Umbilical cord (tissue), 1 donor: ENCODE measurements at regions not wholly inside any gene's neighbourhood (a gene's known extent, or its start where the extent isn't known, plus 50 kb on each side); places are given as distances from the start of the nearest gene placed in this dataset.

Source experiments
- DNase-seq: peaks from one replicate; pipeline ENCODE4 v3.0.0-alpha.2; 2015; ENCODE audit warnings: low spot score

DNA sequence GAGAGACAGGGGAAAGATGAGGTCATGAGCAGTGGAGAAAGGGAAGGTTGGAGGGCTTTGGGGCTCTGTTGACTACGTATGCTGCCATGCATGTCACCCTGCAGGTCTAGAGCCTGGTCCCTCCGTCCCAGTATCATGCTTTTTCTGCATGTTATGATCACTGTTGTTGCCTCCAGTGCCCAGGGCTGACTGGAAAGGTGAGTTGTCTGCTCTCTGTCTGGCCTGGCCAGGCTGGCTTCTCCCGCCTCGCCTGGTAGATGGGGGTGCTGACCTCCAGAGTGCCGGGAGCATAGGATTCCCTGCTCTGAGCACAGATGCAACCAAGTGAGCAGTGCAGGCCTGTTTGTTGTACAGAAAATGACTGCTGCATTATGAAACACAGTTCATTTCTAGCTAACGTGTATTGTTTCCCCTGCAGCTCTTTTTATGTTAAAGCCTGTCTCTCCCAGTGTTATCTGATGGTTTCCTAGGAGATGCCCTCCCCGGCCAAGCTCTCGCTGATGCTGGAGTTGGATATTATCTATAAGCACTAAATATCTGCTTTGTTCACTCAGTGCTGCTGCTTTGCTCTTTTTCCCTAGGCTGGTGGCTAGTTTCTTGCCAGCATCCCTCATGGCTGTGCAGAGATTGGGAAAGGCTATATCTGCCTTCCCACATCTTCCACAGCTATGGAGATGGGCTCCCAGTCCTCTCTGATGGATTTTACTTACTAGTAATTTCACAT, 158.2 kb downstream of the TDRD15 start:
- DNase-seq: peak; percentile 81

DNA sequence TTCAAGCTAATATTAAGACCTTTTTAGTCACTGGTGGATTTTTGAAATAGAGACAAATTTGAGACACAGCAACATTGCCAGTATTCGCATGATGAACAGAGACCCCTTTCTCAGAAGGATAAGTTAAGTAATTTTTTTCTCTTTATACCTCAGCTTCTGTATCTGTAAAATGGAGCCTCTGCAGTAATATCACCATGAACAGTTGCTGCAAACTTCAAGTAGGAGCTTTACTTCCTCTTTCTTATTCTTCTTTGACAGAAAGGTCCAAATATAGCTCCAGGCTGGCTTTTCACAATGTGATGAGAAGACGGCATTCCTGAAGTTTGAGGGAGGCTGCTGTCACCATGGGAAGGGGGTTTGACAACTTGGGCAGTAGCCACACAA, 158.7 kb downstream of the TDRD15 start:
- DNase-seq: no peak

DNA sequence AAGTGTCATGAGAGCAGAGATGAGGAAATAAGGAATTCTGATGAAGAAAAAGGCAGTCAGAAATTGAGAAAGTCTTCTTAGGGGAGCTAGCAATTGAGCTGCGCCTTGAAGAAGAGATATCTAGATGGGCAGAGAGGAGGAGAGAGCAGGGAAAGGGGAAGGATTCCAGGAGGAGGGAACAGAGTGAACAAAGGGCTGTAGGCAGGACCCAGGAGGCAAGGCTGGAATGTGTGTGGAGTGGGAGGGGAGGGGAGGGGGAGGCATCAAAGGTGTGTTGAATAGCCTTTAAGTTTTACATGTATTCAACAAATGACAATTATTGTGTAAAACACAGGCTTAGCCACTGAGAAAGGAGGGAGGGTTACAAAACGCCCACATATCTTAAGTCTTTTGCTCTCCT, 164.5 kb downstream of the TDRD15 start:
- DNase-seq: no peak

DNA sequence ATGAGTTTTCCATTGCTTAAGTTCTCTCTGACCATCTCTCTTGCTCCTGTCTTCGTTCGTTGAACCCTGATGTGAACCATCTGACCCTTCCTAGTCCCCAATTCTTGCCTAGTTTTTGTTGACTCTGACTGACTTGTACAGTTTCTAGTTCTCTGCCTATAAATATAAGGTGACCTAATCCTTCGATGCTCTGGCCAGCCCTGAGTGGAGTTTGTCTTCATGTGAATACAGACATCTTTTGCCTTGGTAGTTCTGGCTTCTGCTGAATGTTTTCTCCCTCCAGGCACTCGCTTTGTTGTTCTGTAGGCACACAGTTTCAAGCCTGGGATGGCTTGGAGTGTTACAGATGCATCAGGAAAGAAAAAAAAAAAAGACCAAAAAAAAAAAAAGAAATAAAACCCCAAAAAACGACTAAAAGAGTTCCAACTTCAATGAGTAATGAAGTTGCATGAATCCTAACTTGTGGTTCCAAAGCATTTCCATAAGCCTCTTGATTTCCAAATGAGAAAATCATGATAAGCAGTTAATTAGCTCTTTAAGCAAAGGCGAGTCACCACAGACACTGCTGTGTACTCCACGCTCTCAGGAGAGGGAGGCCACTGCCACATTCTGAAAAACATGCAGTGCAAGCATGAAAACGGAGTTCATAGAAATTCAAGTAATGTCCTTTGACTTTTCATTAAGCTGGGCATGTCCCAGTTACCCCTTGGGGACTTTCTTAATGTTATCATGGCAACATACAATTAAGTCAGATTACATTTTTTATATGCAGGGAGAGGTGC, 165.2 kb downstream of the TDRD15 start:
- DNase-seq: peak; percentile 70

DNA sequence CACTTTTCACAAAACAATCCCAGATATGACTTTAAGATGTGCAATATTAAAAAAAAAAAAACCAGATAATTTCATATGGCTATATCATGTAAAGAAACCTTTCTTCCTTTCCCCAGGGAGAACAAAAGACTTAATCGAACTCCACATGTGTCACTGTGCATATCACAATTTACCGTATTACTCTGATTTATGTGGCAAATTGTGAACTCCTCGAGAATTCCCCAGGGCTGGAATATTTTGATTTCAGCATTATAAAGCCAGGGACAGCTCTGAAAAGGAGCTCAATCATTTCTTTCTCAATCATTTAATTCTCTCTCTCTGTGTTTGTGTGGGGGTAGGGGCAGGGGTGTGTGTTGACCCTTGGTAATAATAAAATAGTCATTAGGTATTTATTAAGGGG, 165.8 kb downstream of the TDRD15 start:
- peak; percentile 22 for DNase-seq

DNA sequence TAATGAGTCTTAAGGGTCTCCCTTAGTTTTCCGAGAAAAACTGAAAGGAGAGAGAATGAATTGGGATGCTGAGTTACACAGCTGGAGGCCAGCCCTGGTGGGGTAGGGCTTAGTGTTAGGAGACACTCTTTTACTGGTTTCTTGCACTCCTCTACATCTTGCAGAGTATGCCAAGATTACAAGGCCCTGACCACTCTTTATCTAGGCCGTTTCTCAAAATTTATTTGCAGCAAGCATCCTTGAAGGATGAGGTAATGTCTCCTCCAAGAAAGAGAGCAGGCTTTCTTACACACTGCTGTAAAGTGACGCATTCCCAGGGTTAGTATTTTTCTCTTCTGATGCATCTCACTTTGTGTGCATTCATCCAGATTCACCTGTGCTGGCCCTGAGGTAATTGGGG, 166.2 kb downstream of the TDRD15 start:
- DNase-seq: peak; percentile 96

DNA sequence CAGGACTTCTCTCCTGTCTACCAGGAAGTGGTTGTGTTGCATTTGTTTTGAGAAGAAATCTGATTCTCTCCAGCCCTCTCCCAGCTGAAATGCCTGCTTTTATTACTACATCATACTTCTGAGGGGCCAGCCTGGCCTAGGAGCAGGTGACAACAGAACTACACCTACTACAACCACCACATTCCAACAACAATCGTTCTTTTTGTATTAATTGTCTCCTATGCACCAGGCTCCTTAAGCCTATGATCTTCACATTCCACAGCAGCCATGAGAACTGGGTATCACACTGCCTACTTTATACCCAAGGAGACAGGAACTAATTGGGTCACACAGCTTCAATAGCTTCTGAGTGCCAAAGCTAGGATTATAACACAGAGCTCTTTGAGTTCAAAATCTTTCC, 167.7 kb downstream of the TDRD15 start:
- DNase-seq: no peak

DNA sequence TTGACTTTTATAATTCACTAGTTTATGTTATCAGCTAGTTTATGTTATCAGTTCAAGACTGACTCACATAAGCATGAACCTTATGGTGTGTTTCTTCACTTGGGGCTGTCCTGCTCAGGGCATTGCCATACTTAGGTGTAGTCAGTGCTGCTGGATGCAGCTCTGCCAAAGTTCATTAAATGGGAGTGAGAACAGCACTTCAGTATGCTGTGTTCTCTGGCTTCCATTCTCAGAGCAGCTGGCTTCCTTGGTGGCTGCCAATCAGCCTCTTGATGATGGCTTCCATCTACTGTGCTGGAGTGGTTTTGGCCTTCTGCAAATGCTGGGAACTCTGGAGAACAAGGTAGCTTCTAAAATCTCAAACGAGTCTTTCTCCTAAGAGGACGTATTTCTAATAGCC, 170.7 kb downstream of the TDRD15 start:
- no peak for DNase-seq

DNA sequence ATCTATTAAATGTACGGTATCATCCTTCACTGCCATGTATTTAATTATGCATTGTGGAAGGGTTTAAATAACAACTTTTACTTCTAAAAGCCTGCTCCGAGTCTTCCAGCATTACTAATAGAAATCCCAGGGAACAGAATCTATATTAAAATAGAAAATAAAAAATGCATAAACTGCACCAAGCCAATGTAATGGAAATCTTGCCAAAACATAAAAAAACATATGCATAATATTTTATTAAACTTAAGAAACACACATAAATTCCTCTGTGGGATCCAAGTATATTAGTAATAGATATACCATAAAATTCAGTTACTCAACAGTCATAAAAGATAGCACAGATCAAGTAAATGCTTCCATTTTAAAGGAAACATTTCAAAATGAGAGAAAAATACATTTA, 175.6 kb downstream of the TDRD15 start:
- no peak for DNase-seq

DNA sequence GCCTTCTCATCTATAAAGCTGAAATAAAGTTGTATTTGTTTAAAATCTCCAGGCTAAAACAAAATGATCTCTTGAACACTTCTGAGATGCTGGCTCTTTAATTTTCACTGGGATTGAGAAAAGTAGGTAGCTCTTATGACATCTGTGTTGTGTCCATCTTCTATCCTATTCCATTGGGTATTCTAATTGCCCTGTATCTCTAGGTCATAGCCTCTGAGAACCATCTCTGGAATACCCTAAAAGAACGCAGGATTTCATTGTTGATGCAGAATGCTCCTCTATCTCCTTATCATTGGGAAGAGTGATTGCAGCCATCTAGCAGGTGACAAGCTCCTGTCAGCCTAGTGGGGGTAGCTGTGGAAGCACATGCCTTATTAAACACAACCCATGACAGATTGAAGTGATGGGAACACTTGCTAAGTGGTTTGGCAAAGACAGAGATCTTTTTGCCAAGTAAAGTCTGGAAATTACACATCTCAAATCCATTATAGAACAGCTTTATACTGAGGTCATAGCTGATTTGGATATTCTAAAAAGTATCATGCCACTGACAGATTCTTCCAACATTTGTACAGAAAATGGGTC, 178.2 kb downstream of the TDRD15 start:
- DNase-seq: no peak

DNA sequence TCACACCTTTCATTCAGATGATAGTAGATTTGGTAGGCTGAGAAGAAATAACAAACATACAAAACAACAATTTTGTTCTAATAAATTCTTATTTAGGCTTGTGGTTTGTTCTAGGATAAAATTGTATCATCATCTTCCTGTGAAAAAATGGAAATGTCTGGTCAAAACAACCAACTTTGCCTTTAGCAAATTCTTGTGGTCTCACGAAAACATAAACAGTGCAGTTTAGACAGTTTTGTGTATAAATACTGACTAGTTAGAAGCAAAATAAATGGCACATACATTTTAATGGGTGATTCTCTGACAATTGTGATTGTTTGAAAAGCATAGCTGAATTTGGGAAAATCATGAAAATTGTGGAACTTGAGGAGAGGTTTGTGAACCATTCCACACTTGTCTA, 180.1 kb downstream of the TDRD15 start:
- no peak for DNase-seq

DNA sequence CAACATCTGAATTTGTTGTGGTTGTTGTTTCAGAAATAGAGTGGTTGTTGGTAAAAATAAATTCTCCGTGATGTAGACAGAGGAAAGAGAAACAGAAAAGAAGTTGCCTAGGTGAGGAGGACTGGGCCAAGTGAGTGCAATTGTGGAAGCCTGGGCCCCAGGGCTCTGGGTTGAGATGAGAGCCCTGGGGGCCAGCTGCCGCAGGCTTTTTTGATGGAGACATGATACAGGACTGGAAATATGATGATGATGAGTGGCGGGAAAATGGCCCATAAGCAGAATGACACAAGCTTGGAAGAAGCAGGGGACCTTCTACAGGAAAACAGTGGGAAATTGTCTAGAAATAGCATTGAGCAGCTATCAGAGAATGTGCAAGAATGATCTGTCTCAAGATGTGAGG, 181.8 kb downstream of the TDRD15 start:
- no peak for DNase-seq

DNA sequence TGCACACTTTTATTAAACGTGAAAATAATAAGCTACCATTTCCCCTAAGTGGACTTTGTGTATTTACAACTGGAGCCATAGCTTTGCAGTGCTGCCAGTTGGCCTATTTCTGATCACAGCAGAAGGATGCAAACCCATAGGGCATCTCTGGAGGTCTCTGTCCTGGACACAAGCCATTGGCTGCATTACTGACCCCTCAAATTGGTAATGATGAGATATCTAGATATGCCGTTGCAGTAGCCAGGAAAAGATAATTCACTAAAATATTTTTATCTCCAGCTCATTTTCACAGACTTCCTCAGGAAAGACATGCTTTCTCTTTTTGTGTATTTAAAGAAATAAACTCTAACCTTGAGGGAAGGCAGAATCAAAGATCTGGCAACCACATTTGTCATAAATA, 182.5 kb downstream of the TDRD15 start:
- no peak for DNase-seq

DNA sequence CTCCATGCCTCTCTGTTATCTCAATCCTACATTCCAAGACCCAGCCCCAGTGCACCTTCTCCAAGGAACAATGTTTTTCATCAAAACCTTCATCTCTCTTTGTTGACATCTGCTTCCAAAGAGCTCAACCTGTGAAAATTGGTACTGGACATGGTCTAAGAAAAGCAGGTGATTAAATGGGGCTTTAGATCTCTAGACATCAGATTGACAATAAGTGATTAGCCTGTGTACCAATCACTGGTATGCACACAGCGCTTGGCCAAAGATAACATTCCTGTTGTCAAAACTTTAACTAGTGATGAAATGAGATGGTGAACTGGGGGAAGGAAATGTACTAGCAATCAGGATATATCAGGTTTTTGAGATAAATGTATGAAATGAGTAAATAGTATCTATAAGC, 183.3 kb downstream of the TDRD15 start:
- no peak for DNase-seq

DNA sequence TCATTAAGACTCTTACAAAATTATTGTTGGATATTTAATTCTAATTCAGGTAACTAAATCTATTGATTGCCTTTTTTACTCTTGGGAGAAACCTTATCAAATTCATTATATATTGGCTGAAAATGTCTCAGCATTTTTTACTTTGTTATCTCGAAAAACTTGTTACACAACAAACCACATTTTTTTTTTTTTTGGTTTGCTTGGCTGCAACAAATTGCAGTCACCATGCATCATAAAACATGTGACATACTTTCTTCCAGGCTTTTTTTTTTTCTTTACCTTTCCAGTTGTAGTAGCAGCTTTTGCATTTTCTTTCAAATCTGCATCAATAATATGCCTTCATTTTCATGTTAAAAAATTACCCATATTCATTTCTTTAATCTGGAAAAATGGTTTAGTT, 186.7 kb downstream of the TDRD15 start:
- no peak for DNase-seq

DNA sequence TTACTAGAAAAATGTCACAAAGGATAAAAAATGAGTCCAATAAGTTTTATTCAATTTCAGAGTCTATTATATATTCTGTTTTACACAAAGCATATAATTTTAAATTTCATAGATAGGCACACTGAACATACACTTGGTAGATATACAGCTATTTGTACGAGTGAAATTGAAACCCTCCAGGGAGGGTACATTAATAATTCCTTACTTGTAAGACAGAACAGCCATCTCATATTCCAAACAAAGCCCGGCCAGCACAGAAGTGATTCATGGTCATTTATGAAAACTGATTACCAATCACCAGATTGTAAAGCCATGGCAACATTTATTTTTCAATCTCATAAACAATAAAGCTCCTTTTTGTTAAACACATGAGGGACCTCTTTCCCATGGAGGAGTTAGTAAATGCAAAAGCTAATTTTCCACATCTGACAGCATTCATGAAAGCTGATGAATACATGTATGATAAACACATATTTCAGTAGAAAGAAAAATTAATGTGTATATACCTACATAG, 190.6 kb downstream of the TDRD15 start:
- DNase-seq: no peak

DNA sequence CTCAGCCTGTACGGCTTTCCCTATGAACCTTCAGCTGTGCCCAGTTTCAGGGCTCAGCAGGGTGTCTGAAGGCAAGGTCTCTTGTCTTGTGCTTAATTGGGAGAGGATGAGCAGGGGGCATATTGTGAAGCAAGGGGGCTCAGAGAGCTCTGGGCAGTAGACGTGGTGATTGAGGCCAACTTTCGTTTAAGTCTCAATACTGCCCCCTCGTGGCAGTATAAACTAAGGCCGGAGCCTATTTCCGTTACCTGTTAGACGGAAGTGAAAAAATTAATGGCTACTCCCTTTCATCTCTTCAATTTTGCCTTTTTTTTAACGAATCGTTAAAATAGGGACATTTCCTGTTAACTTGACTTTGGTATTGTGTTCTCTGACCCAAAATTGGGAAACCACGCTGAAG, 193.4 kb downstream of the TDRD15 start:
- peak; percentile 66 for DNase-seq

DNA sequence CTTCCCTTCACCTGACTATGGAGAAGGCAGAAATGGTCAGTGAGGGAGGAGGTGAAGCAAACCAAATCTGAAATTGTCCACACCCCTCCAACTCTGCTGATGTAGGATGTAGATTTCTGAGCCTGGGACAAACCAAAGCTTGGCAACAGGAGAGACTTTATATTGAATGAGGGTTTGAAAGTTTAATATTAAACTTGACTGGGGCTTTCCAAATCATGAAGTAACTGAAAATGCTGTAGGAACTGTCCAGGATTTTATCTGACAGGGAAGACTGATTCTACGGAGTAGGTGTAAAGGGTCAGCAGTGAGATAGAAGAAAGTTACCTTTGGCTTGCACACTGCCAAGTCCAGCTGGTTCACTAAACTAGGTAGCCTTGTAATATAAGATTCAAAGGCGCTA, 194.5 kb downstream of the TDRD15 start:
- no peak for DNase-seq

DNA sequence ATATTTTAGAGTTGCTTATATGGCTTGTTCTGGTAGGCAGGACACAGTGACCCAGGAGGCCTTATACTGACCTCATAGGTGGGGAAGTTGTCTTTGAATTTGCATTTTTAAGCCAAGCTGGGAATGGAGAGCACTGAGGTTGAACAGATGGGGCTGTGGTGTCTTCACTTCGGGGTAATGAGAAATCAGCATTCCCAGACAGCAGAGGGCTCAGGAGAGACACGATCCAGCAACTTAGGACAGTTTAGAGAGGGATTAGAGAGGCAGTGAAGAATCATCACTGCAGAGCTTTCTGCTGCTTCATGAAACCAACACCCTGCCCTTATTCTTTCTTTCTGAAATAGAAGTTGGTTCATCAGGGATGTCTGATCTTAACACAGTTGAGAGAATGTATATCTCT, 202.4 kb downstream of the TDRD15 start:
- peak; percentile 68 for DNase-seq

DNA sequence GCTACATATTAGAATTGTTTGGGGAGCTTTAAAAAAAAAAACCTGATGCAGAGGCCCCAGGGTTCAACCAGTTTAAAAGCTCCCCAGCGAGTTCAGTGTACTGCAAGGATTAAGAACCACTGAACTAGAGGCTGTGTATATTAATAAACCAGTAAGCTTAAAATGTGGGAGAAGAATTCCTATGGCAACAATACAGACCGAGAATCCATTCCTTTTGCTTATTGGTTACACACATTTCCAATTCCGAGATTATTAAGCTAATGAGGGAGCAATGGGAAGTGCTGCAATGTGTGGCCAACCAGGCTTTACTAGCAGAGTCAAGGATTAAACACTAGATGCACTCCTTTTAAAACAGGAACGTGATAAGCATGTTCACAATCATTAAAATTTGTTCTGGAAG, 204.4 kb downstream of the TDRD15 start:
- DNase-seq: no peak

DNA sequence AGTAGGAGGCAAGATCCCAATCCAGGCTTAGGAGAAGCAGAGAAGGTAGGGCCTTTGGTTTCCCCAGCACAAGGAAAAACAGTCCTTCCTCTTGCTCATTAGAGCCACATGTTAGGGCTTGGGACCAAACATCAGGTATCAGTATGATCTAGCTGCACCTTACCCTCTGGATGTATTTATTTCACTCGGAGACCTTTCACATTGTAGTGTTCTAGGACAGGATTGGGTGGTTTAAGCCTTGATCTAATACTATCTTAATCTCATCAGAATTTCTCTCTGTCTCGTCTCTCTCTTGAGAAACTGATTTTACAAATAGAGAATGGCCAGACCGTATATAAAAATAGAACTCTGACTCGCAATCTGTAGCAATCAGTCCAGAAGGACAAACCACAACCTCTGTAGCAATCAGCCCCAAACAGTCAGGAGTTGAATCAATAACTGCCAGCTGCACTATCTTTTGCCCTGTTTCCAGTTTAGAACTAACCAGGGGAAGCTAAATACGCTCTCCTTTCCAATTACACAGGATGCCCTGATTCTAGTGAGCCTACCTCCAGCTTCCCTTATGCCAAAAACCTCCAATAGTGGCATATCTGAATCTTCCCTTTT, 207.1 kb downstream of the TDRD15 start:
- DNase-seq: peak; percentile 12

DNA sequence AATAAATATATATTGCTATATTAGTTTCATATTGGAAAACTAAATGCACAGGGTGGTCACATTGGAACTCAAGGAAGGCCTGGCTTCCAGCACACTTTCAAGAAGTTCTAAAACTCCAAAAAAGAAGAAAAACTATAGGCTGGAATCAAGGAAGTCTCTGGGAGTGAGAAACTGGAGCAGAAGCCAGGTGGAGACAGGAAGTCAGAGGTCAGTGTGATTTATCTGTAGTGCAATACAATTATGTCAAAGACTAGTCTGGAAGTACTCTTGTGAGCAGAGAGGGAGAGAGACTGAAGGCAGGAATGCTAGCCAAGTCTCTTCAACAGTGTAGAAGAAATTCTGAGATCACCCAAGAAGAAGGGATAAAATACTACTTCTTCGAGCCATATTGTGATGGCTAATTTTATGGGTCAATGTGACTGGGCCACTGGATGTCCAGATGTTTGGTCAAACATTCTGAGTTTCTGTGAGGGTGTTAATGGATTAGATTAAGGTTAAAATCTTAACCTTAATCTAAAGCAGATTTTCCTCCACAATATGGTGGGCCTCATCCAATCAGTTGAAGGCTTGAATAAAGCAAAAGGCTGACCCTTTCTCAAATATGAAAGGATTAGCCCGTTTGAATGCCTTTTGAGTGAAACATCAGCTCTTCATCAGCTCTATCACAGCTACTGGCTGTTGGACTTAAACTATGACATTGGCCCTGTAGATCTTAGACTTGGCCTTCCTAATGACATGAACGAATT, 208.0 kb downstream of the TDRD15 start:
- no peak for DNase-seq
